ENCODE measurements at regions not wholly inside any gene's neighbourhood (a gene's known extent, or its start where the extent isn't known, plus 50 kb on each side); places are given as distances from the start of the nearest gene placed in this dataset.

DNA sequence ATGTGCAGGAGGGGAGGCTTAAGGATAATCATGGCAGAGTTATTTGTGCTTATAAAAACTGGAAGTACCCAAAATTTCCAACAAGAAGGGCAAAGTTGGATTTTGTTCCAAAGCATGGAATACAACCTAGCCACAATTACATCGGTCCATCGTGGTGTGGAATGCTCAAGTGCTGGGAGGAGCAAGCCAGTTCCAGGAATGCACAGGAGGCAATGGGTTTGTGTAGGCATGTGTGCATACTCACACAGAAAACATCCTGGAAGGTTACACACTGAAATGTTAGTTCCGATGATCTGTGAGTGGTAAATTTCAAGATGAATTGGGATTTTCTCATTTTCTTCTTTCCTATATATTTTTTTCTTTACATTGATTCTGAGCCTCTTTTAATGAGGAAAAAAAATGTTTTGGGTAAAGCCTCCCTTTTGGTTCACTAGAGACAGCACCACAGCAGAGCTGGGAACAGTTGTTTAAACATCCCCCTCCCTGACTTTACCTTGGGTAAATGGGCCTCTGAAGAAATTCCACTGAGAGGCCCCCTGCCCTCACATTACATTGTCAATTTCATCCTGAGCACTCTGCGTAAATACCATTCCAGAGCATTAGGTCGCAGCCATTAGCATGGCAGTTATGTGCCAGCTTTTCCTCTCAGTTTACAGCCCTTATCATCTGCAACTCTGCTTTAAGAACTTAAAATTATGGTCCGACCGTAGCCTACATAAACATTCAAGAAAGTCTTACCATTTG, 122.0 kb downstream of the UQCRFS1 start:
- no peaks in the 10 kb centered on the region for H3K23me2 ChIP-seq (ENCODE audit: insufficient read length, low read depth, low read length, poor library complexity, severe bottlenecking)
- H3K4ac ChIP-seq (ENCODE audit: low read depth, low read length), result no peak overlapping the region
- TF ChIP-seq, protein P1, sequence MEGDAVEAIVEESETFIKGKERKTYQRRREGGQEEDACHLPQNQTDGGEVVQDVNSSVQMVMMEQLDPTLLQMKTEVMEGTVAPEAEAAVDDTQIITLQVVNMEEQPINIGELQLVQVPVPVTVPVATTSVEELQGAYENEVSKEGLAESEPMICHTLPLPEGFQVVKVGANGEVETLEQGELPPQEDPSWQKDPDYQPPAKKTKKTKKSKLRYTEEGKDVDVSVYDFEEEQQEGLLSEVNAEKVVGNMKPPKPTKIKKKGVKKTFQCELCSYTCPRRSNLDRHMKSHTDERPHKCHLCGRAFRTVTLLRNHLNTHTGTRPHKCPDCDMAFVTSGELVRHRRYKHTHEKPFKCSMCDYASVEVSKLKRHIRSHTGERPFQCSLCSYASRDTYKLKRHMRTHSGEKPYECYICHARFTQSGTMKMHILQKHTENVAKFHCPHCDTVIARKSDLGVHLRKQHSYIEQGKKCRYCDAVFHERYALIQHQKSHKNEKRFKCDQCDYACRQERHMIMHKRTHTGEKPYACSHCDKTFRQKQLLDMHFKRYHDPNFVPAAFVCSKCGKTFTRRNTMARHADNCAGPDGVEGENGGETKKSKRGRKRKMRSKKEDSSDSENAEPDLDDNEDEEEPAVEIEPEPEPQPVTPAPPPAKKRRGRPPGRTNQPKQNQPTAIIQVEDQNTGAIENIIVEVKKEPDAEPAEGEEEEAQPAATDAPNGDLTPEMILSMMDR (conservative IDR thresholded peaks at IDR 0.05), result no peak
- no peak for DNase-seq
- no peak overlapping the region for H3K9ac ChIP-seq (ENCODE audit: extremely low read depth, insufficient read length, low read length)
- H3K27ac Mint-ChIP-seq, result peak overlapping the region in 1 of 3 experiments; percentile 70; a peak in 1 of 7 replicates
- H2BK120ac ChIP-seq (ENCODE audit: low read depth, low read length, poor library complexity, severe bottlenecking), result no peak overlapping the region
- H3K27me3 Mint-ChIP-seq (ENCODE audit: low read depth), result no peaks in the 10 kb centered on the region; the same call in none of the 2 replicates
- no peak overlapping the region for H4K91ac ChIP-seq (ENCODE audit: insufficient read length, low read depth, low read length)
- no peak overlapping the region for H3K56ac ChIP-seq (ENCODE audit: insufficient read length, low read depth, low read length)
- peaks cover 16 to 17% of the 10 kb centered on the region in 2 experiments for H3K4me1 Mint-ChIP-seq
- no peak overlapping the region for H2BK15ac ChIP-seq (ENCODE audit: low read depth, low read length)
- H3K14ac ChIP-seq (ENCODE audit: insufficient read depth, low read length), result no peak overlapping the region
- H2AFZ ChIP-seq (ENCODE audit: low read length), result no peak overlapping the region
- H4K8ac ChIP-seq (replicated peaks; ENCODE audit: insufficient read length, low read depth, low read length), result no peak overlapping the region
- H3T11ph ChIP-seq (ENCODE audit: low read length), result no peak overlapping the region
- H3K79me2 ChIP-seq (ENCODE audit: insufficient read depth, low read length), result no peaks in the 10 kb centered on the region
- H4K5ac ChIP-seq (ENCODE audit: insufficient read length, low read depth, low read length), result no peak overlapping the region
- peaks cover 3 to 4% of the 10 kb centered on the region in 2 experiments; a peak in 2 of 5 replicates for H3K9me3 Mint-ChIP-seq
- H3K27ac ChIP-seq (ENCODE audit: insufficient read length, low read depth, low read length), result no peak overlapping the region
- no peaks in the 10 kb centered on the region for H4K20me1 ChIP-seq (ENCODE audit: control insufficient read depth, insufficient read depth, insufficient read length)
- no peak overlapping the region for H3K4me2 ChIP-seq (ENCODE audit: insufficient read depth, insufficient read length, low read length)
- H3K4me1 ChIP-seq (ENCODE audit: insufficient read depth, low read length), result peaks cover 2% of the 10 kb centered on the region; the same call in 1 of the 2 replicates
- H2BK12ac ChIP-seq (ENCODE audit: insufficient read length, low read depth, low read length), result no peak overlapping the region
- no peak overlapping the region for H2BK20ac ChIP-seq (ENCODE audit: low read depth, low read length, poor library complexity, severe bottlenecking)
- H3K4me3 Mint-ChIP-seq, result no peak overlapping the region
- H3K9me3 ChIP-seq (ENCODE audit: control insufficient read depth, low read depth, low read length), result no peaks in the 10 kb centered on the region
- H3K79me1 ChIP-seq (ENCODE audit: insufficient read depth, low read depth, low read length, poor library complexity, severe bottlenecking), result no peaks in the 10 kb centered on the region
- H2BK5ac ChIP-seq (ENCODE audit: insufficient read length, low read length), result no peak overlapping the region
- H3K27me3 ChIP-seq (ENCODE audit: insufficient read depth, low read length), result no peaks in the 10 kb centered on the region
- WGBS (ENCODE audit: extremely low coverage, insufficient read length, low lambda C conversion rate), result no CpG with 5 or more reads among the region's 7 CpGs
- no peak overlapping the region for H3K23ac ChIP-seq (ENCODE audit: insufficient read length, low read depth, low read length)
- H3K18ac ChIP-seq (ENCODE audit: insufficient read length, low read depth, low read length), result peak overlapping the region; percentile 18
- no peaks in the 10 kb centered on the region for H3K36me3 Mint-ChIP-seq (ENCODE audit: insufficient read depth in 1 of 3, low read depth in 3 of 3)
- H2AK5ac ChIP-seq (ENCODE audit: insufficient read length, low read length), result no peak overlapping the region
